ENCODE measurements at regions not wholly inside any gene's neighbourhood (a gene's known extent, or its start where the extent isn't known, plus 50 kb on each side); places are given as distances from the start of the nearest gene placed in this dataset.

GRCh38 chr9:14520341-14520740 is 172.9 kb downstream of the ZDHHC21 start (continued):
- TF ChIP-seq ZNF462 (CRISPR knock-in tag; IDR thresholded peaks at IDR 0.05): no peak
- TF ChIP-seq JUNB (IDR thresholded peaks at IDR 0.05; ENCODE audit: unreplicated experiment): no peak

GRCh38 chr9:14517154-14517906 is 175.9 kb downstream of the ZDHHC21 start:
- no peak for TF ChIP-seq CREB1 (CRISPR knock-in tag; IDR thresholded peaks at IDR 0.05; ENCODE audit: low read depth)
- TF ChIP-seq REST (IDR thresholded peaks at IDR 0.05; ENCODE audit: unreplicated experiment): no peak
- TF ChIP-seq ETS1 (IDR thresholded peaks at IDR 0.05): no peak
- no peak for TF ChIP-seq POLR2AphosphoS5 (IDR thresholded peaks at IDR 0.05; ENCODE audit: low read depth)
- TF ChIP-seq ZNF331 (CRISPR knock-in tag; IDR thresholded peaks at IDR 0.05; ENCODE audit: low read depth): no peak
- DNase-seq (ENCODE audit: low spot score) (no peak), ATAC-seq (no peak)
- Histone ChIP-seq H3K4me2 (no peak overlapping the region), H4K20me1 (replicated peaks; ENCODE audit: insufficient read depth) (no peaks in the 10 kb centered on the region), H2AFZ (peak overlapping the region; percentile 45; the same call in 1 of the 2 replicates), H3F3A (replicated peaks; ENCODE audit: low read depth) (no peaks in the 10 kb centered on the region), H3K27me3 (ENCODE audit: insufficient read depth) (no peaks in the 10 kb centered on the region), H3K4me3 (no peak overlapping the region), H3K36me3 (ENCODE audit: insufficient read depth) (no peaks in the 10 kb centered on the region), H3K4me1 (ENCODE audit: insufficient read depth) (peaks cover 23% of the 10 kb centered on the region), H3K79me2 (replicated peaks; ENCODE audit: insufficient read depth) (no peaks in the 10 kb centered on the region), H3K9me2 (ENCODE audit: insufficient read depth) (no peaks in the 10 kb centered on the region; the same call in 1 of the 2 replicates), H3K27ac (ENCODE audit: low read depth) (no peak overlapping the region)
- no peaks in the 10 kb centered on the region for H3K36me3 Mint-ChIP-seq (ENCODE audit: low read depth)
- H3K27me3 Mint-ChIP-seq (ENCODE audit: insufficient read depth, low read depth, poor library complexity): peaks cover 3% of the 10 kb centered on the region
- H3K4me1 Mint-ChIP-seq: peaks cover 29% of the 10 kb centered on the region
- H3K9me3 Mint-ChIP-seq: no peaks in the 10 kb centered on the region; the same call in 2 of the 3 replicates
- H3K27ac Mint-ChIP-seq: no peak overlapping the region
- H3K4me3 Mint-ChIP-seq: no peak overlapping the region
